Central memory CD8-positive, alpha-beta T cell (primary cell): ENCODE measurements at regions not wholly inside any gene's neighbourhood (a gene's known extent, or its start where the extent isn't known, plus 50 kb on each side); places are given as distances from the start of the nearest gene placed in this dataset.
"Not testable (repeated sequence)": the region's sequence is repeated elsewhere in the genome, so short reads cannot be mapped to it uniquely, and the experiment has no call there.

Experiments used
- ATAC-seq: fragments of 150-1000 bp; cut with Tn5 transposase; replicated peaks from 2 replicates; pipeline ENCODE4 v1.10.0; 2022; ENCODE audit warnings: mild to moderate bottlenecking, moderate FRiP score, moderate number of reproducible peaks; ENCODE audit not compliant: poor library complexity, severe bottlenecking; ENCODE audit errors: extremely low read depth
- DNase-seq, 2 donors: peaks; one replicate each; pipeline ENCODE4 v3.0.0; 2021; ENCODE audit warnings: low spot score in 2 of 2
- H3K27ac Mint-ChIP-seq: one replicate; pipeline ENCODE4 v1.8.0; 2022; ENCODE audit warnings: low read depth, mild to moderate bottlenecking, moderate library complexity, mixed read lengths
- H3K27me3 Mint-ChIP-seq: one replicate; pipeline ENCODE4 v1.8.0; 2022; ENCODE audit warnings: mixed read lengths
- H3K36me3 Mint-ChIP-seq: one replicate; pipeline ENCODE4 v1.8.0; 2022; ENCODE audit warnings: mild to moderate bottlenecking, moderate library complexity, mixed read lengths; ENCODE audit not compliant: insufficient read depth
- H3K4me1 Mint-ChIP-seq: one replicate; pipeline ENCODE4 v1.8.0; 2022; ENCODE audit warnings: mixed read lengths
- H3K4me3 Mint-ChIP-seq: one replicate; pipeline ENCODE4 v1.8.0; 2022; ENCODE audit warnings: mild to moderate bottlenecking, moderate library complexity, mixed read lengths
- H3K9me3 Mint-ChIP-seq: one replicate; pipeline ENCODE4 v1.8.0; 2022; ENCODE audit warnings: mixed read lengths

DNA sequence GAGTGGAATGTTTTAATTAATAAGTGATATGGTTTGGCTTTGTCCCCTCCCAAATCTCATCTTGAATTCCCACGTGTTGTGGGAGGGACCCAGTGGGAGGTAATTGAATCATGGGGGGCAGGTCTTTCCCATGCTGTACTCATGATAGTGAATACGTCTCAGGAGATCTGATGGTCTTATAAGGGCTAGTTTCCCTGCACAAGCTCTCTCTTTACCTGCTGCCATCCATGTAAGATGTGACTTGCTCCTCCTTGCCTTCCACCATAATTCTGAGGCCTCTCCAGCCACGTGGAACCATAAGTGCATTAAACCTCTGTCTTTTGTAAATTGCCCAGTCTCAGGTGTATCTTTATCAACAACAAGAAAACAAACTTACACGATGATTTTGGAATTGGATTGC, 734.5 kb upstream of the BCHE start:
- H3K27ac Mint-ChIP-seq, H3K4me1 Mint-ChIP-seq, ATAC-seq, DNase-seq, H3K27me3 Mint-ChIP-seq, H3K4me3 Mint-ChIP-seq, H3K9me3 Mint-ChIP-seq, H3K36me3 Mint-ChIP-seq: not testable (repeated sequence)

GRCh38 chr3:166570102-166570501, 732.9 kb upstream of the BCHE start:
- no peaks in the 10 kb centered on the region for H3K4me1 Mint-ChIP-seq
- ATAC-seq (no peak), DNase-seq (no peak)
- H3K27ac Mint-ChIP-seq: no peak overlapping the region
- H3K4me3 Mint-ChIP-seq: no peak overlapping the region
- H3K9me3 Mint-ChIP-seq: peaks cover 9% of the 10 kb centered on the region
- no peaks in the 10 kb centered on the region for H3K36me3 Mint-ChIP-seq
- no peaks in the 10 kb centered on the region for H3K27me3 Mint-ChIP-seq

- DNase-seq: no peak
- Mint-ChIP-seq H3K4me1 (no peaks in the 10 kb centered on the region), H3K9me3 (peaks cover 9% of the 10 kb centered on the region), H3K27me3 (no peaks in the 10 kb centered on the region), H3K27ac (no peak overlapping the region), H3K36me3 (no peaks in the 10 kb centered on the region), H3K4me3 (no peak overlapping the region)
- no peak for ATAC-seq
Observed at GRCh38 chr3:166569589-166569988, 732.4 kb upstream of the BCHE start.

DNA sequence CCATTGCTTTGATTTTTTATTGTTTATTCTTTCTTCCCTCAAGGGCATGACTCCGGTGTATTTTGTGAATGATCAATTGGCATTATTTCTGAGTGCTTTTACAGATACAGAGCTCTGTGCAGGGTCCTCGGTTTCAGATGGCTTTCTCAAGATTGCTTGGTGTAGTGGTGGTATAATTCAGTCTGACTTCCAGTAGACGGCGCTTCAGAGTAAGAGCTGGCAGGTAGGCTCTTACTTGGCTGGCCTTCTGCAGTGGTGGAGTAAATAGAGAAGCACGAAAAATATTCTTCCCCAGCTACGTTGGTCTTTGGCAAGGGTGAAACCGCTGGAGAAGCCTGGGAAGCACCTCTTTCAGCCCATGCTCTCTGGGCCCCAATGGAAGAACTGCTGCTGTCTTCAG, 723.0 kb upstream of the BCHE start:
- H3K36me3 Mint-ChIP-seq: no peaks in the 10 kb centered on the region
- ATAC-seq (no peak), DNase-seq (no peak)
- no peaks in the 10 kb centered on the region for H3K27me3 Mint-ChIP-seq
- peaks cover 26% of the 10 kb centered on the region for H3K9me3 Mint-ChIP-seq
- H3K4me3 Mint-ChIP-seq: no peak overlapping the region
- no peak overlapping the region for H3K27ac Mint-ChIP-seq
- no peaks in the 10 kb centered on the region for H3K4me1 Mint-ChIP-seq

- no peak for DNase-seq
- ATAC-seq: no peak
- Mint-ChIP-seq H3K27ac (no peak overlapping the region), H3K36me3 (no peaks in the 10 kb centered on the region), H3K27me3 (no peaks in the 10 kb centered on the region), H3K4me1 (no peaks in the 10 kb centered on the region), H3K4me3 (no peak overlapping the region), H3K9me3 (peaks cover 23% of the 10 kb centered on the region)
Observed at GRCh38 chr3:166556955-166557354, 719.7 kb upstream of the BCHE start.

DNA sequence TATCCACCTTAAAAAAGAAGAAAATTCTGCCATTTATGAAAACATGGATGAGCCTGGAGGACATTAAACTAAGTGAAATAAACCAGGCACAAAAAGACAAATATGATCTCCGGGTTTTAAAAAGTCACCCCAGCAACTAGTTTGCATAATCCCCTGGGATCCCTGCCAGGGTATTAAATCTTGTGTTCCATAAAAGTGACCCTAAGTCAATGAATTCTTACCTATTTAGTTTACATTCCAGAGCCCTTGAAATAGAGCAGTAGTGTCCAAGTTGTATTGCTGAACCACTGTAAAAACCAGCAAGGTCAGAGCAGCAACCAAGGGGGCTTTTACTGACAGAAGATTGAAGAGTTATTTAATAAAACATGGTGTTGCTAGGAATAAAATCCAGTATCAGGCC, 716.8 kb upstream of the BCHE start:
- Mint-ChIP-seq H3K36me3 (no peaks in the 10 kb centered on the region), H3K9me3 (peaks cover 26% of the 10 kb centered on the region), H3K27ac (no peak overlapping the region), H3K4me3 (no peak overlapping the region), H3K27me3 (no peaks in the 10 kb centered on the region), H3K4me1 (no peaks in the 10 kb centered on the region)
- DNase-seq: no peak
- no peak for ATAC-seq

- Mint-ChIP-seq H3K9me3 (peaks cover 16% of the 10 kb centered on the region), H3K4me1 (no peaks in the 10 kb centered on the region), H3K36me3 (no peaks in the 10 kb centered on the region), H3K4me3 (no peak overlapping the region), H3K27ac (no peak overlapping the region), H3K27me3 (no peaks in the 10 kb centered on the region)
- no peak for ATAC-seq
- DNase-seq: no peak
Observed at GRCh38 chr3:166533740-166534139, 696.5 kb upstream of the BCHE start.

- peaks cover 13% of the 10 kb centered on the region for H3K9me3 Mint-ChIP-seq
- no peak overlapping the region for H3K27ac Mint-ChIP-seq
- no peak overlapping the region for H3K4me3 Mint-ChIP-seq
- ATAC-seq (no peak), DNase-seq (no peak)
- H3K4me1 Mint-ChIP-seq: no peaks in the 10 kb centered on the region
- H3K36me3 Mint-ChIP-seq: no peaks in the 10 kb centered on the region
- no peaks in the 10 kb centered on the region for H3K27me3 Mint-ChIP-seq
Observed at GRCh38 chr3:166531730-166532129, 694.5 kb upstream of the BCHE start.

- Mint-ChIP-seq H3K36me3 (no peaks in the 10 kb centered on the region), H3K27me3 (no peaks in the 10 kb centered on the region), H3K9me3 (peaks cover 15% of the 10 kb centered on the region), H3K4me1 (no peaks in the 10 kb centered on the region), H3K4me3 (no peak overlapping the region), H3K27ac (no peak overlapping the region)
- ATAC-seq (no peak), DNase-seq (no peak)
Observed at GRCh38 chr3:166527325-166527724, 690.1 kb upstream of the BCHE start.

- ATAC-seq: no peak
- H3K36me3 Mint-ChIP-seq: no peaks in the 10 kb centered on the region
- H3K27me3 Mint-ChIP-seq: no peaks in the 10 kb centered on the region
- no peaks in the 10 kb centered on the region for H3K4me1 Mint-ChIP-seq
- H3K9me3 Mint-ChIP-seq: peaks cover 17% of the 10 kb centered on the region
- DNase-seq: no peak
- no peak overlapping the region for H3K27ac Mint-ChIP-seq
- H3K4me3 Mint-ChIP-seq: no peak overlapping the region
Observed at GRCh38 chr3:166526881-166527280, 689.7 kb upstream of the BCHE start.

DNA sequence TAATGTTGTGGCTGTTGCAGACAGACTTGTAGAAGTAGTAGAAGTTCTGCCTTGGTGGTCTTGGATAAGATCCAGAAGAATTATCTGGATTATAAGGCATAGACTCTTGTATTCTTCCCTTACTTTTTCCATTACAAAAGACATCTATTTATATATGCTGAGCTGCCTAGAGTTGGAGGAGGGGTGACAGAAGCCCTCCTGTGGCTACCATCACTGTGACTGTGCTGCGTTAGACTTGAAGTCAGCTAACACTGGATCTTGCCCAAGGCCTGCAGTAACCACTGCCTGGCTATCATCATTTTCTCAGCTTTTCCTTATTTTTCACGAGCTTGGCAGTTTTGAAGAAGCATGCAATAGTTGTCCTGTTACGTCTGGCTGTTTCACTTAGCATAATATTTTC, 684.8 kb upstream of the BCHE start:
- ATAC-seq (no peak), DNase-seq (no peak)
- H3K27me3 Mint-ChIP-seq: no peaks in the 10 kb centered on the region
- no peaks in the 10 kb centered on the region for H3K4me1 Mint-ChIP-seq
- H3K9me3 Mint-ChIP-seq: peaks cover 22% of the 10 kb centered on the region
- no peaks in the 10 kb centered on the region for H3K36me3 Mint-ChIP-seq
- H3K27ac Mint-ChIP-seq: no peak overlapping the region
- H3K4me3 Mint-ChIP-seq: no peak overlapping the region

DNA sequence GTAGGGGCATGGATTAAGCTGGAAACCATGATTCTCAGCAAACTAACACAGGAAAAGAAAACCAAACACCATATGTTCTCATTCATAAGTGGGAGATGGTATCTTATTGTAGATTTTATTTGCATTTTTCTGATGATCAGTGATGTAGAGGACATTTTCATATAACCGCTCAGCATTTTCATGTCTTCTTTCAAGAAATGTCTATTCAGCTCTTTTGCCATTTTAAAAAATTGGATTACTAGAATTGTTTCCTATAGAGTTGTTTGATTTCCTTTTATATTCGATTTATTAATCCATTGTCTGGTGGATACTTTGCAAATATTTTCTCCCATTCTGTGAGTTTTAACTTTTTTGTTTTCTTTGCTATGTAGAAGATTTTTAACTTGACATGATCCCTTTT, 682.2 kb upstream of the BCHE start:
- DNase-seq: no peak
- Mint-ChIP-seq H3K36me3 (no peaks in the 10 kb centered on the region), H3K9me3 (peaks cover 21% of the 10 kb centered on the region), H3K27me3 (no peaks in the 10 kb centered on the region), H3K4me3 (no peak overlapping the region), H3K27ac (no peak overlapping the region), H3K4me1 (no peaks in the 10 kb centered on the region)
- ATAC-seq: no peak

DNA sequence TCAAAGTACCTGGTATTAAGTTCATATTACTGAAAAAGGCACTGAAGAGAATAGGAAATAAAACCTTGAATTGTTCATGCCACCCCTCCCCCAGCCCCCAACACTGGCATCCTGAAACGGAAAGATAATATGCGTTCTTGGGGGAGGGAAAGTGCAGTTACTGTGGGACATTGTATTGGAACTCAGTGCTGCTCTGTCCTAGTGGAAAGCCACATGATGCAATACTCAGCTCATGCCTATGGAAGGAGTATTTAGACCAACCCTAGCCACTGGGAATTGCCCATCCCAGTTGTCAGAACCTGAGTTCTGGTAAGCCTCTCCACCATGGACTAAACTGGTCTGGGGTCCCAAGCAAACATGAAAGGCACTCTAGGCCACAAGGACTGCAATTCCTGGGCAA, 680.8 kb upstream of the BCHE start:
- H3K9me3 Mint-ChIP-seq: peaks cover 21% of the 10 kb centered on the region
- DNase-seq (no peak), ATAC-seq (no peak)
- no peaks in the 10 kb centered on the region for H3K4me1 Mint-ChIP-seq
- H3K4me3 Mint-ChIP-seq: no peak overlapping the region
- H3K36me3 Mint-ChIP-seq: no peaks in the 10 kb centered on the region
- no peak overlapping the region for H3K27ac Mint-ChIP-seq
- no peaks in the 10 kb centered on the region for H3K27me3 Mint-ChIP-seq

DNA sequence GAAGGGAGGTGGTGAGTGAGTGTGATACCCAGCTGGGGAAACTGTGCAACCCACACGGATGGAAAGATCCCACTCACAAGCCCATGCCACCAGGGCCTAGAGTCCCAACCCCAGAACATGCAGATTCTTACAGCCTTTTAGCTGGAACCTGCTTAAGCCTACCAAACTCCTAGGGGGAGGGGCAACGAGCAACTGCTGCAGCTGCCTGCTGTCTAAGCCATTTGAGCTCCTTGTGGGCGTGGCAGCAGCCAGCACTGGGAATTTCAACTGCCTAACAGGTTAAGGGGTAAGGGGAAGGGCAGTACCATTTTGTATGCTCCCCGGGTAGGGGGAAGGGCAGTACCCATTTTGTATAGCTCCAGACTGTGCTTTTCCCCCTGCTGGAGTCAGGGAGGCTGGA, 673.2 kb upstream of the BCHE start:
- Mint-ChIP-seq H3K4me1 (no peaks in the 10 kb centered on the region), H3K9me3 (peaks cover 32% of the 10 kb centered on the region), H3K36me3 (no peaks in the 10 kb centered on the region), H3K27ac (no peak overlapping the region), H3K4me3 (no peak overlapping the region), H3K27me3 (no peaks in the 10 kb centered on the region)
- ATAC-seq: no peak
- no peak for DNase-seq
